Astrocyte (in vitro differentiated cells and primary cell): ENCODE measurements at regions not wholly inside any gene's neighbourhood (a gene's known extent, or its start where the extent isn't known, plus 50 kb on each side); places are given as distances from the start of the nearest gene placed in this dataset.

Experiments used
- CTCF ChIP-seq: IDR thresholded peaks from 2 replicates; pipeline ENCODE4 v1.5.1; 2011; ENCODE audit warnings: low read depth, mild to moderate bottlenecking, inconsistent platforms, low read length, moderate library complexity; ENCODE audit not compliant: insufficient read depth
- EZH2 ChIP-seq: IDR thresholded peaks from 2 replicates; pipeline ENCODE4 v1.6.1; 2012; ENCODE audit warnings: mild to moderate bottlenecking, low read length, inconsistent platforms; ENCODE audit not compliant: insufficient read depth

DNA sequence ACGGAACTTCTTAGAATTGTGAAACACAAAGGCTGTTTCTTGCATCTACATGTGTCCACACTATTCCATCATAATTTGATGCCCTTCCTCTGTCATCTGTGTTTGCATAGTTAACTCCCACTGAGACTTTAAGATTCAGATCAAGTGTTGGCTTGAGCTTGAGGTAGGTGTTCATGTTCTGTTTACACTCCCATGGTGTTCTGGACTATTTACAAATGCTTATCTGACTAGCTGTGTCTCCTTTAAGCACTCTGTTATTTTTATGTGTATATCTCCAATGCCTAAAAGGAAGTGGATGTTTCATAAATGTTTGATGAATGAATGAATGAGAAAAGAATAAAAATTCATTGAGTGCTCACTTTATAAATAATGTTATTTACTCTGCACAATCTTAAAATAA, 622.7 kb downstream of the RAB28 start:
- TF ChIP-seq EZH2 (no peak), CTCF (no peak)
